Astrocyte (in vitro differentiated cells and primary cell): ENCODE measurements at regions not wholly inside any gene's neighbourhood (a gene's known extent, or its start where the extent isn't known, plus 50 kb on each side); places are given as distances from the start of the nearest gene placed in this dataset.

Source experiments
- DNase-seq: peaks from one replicate; pipeline ENCODE4 v3.0.0-alpha.2; 2010; ENCODE audit warnings: low read depth
- FAIRE-seq: peaks from 2 replicates; lab custom pipeline; 2011; peaks lifted over from hg19 to GRCh38; lab: Jason Lieb, UNC
- H2AFZ ChIP-seq: 2 replicates; pipeline ENCODE4 v1.6.0; 2012; ENCODE audit warnings: low read depth, low read length, inconsistent platforms
- H3K27ac ChIP-seq: 2 replicates; pipeline ENCODE4 v1.5.1; 2011; ENCODE audit warnings: low read depth, low read length, inconsistent platforms
- H3K27me3 ChIP-seq: 2 replicates; pipeline ENCODE4 v1.6.0; 2011; ENCODE audit warnings: low read length, inconsistent platforms; ENCODE audit not compliant: insufficient read depth
- H3K36me3 ChIP-seq: 2 replicates; pipeline ENCODE4 v1.5.1; 2011; ENCODE audit warnings: low read length, inconsistent platforms; ENCODE audit not compliant: insufficient read depth
- H3K4me1 ChIP-seq: 2 replicates; pipeline ENCODE4 v1.5.1; 2011; ENCODE audit warnings: low read length, inconsistent platforms; ENCODE audit not compliant: insufficient read depth
- H3K4me2 ChIP-seq: 2 replicates; pipeline ENCODE4 v1.6.0; 2012; ENCODE audit warnings: low read length, inconsistent platforms
- H3K4me3 ChIP-seq: 2 replicates; pipeline ENCODE4 v1.5.1; 2011; ENCODE audit warnings: low read depth, mild to moderate bottlenecking, low read length, inconsistent platforms; ENCODE audit not compliant: insufficient read depth
- H3K79me2 ChIP-seq: 2 replicates; pipeline ENCODE4 v1.6.0; 2012; ENCODE audit warnings: mild to moderate bottlenecking, low read length, inconsistent platforms; ENCODE audit not compliant: insufficient read depth
- H3K9ac ChIP-seq: 2 replicates; pipeline ENCODE4 v1.6.0; 2012; ENCODE audit warnings: mild to moderate bottlenecking, low read length, inconsistent platforms
- H3K9me3 ChIP-seq: 2 replicates; pipeline ENCODE4 v1.5.1; 2012; ENCODE audit warnings: low read depth, mild to moderate bottlenecking, low read length, inconsistent platforms; ENCODE audit not compliant: insufficient read depth
- H4K20me1 ChIP-seq: 2 replicates; pipeline ENCODE4 v1.6.0; 2012; ENCODE audit warnings: low read length, inconsistent platforms; ENCODE audit not compliant: insufficient read depth
- H3K27ac Mint-ChIP-seq: one replicate; pipeline ENCODE4 v1.8.0; 2021; ENCODE audit warnings: mild to moderate bottlenecking, mixed read lengths; ENCODE audit not compliant: unreplicated experiment
- H3K27me3 Mint-ChIP-seq: one replicate; pipeline ENCODE4 v1.8.0; 2021; ENCODE audit warnings: low read depth, mixed read lengths; ENCODE audit not compliant: unreplicated experiment
- H3K36me3 Mint-ChIP-seq: one replicate; pipeline ENCODE4 v1.8.0; 2021; ENCODE audit warnings: low read depth, mixed read lengths; ENCODE audit not compliant: unreplicated experiment
- H3K4me1 Mint-ChIP-seq: one replicate; pipeline ENCODE4 v1.8.0; 2021; ENCODE audit warnings: low read depth, mixed read lengths; ENCODE audit not compliant: unreplicated experiment
- H3K4me3 Mint-ChIP-seq: one replicate; pipeline ENCODE4 v1.8.0; 2021; ENCODE audit warnings: mild to moderate bottlenecking, moderate library complexity, mixed read lengths; ENCODE audit not compliant: unreplicated experiment
- H3K9me3 Mint-ChIP-seq: one replicate; pipeline ENCODE4 v1.8.0; 2021; ENCODE audit warnings: mild to moderate bottlenecking, mixed read lengths; ENCODE audit not compliant: unreplicated experiment
- EZH2 ChIP-seq: IDR thresholded peaks from 2 replicates; pipeline ENCODE4 v1.6.1; 2012; ENCODE audit warnings: mild to moderate bottlenecking, low read length, inconsistent platforms; ENCODE audit not compliant: insufficient read depth
- TF ChIP-seq, protein P1 (sequence below): IDR thresholded peaks from 2 replicates; pipeline ENCODE4 v1.5.1; 2011; ENCODE audit warnings: low read depth, mild to moderate bottlenecking, inconsistent platforms, low read length, moderate library complexity; ENCODE audit not compliant: insufficient read depth

GRCh38 chr3:28019740-28020139, 221.7 kb upstream of the CMC1 start:
- no peak overlapping the region for H3K4me2 ChIP-seq
- H3K36me3 ChIP-seq = no peaks in the 10 kb centered on the region
- Mint-ChIP-seq H3K27me3 (no peaks in the 10 kb centered on the region), H3K9me3 (no peaks in the 10 kb centered on the region), H3K4me1 (no peaks in the 10 kb centered on the region), H3K36me3 (no peaks in the 10 kb centered on the region), H3K4me3 (no peak overlapping the region), H3K27ac (no peak overlapping the region)
- FAIRE-seq (no peak), DNase-seq (no peak)
- H3K79me2 ChIP-seq = no peaks in the 10 kb centered on the region
- H3K9me3 ChIP-seq = peaks cover under 1% of the 10 kb centered on the region
- no peak overlapping the region for H2AFZ ChIP-seq
- no peak overlapping the region for H3K27ac ChIP-seq
- no peaks in the 10 kb centered on the region for H3K4me1 ChIP-seq
- H3K27me3 ChIP-seq = no peaks in the 10 kb centered on the region
- H3K4me3 ChIP-seq = no peak overlapping the region
- H3K9ac ChIP-seq = no peak overlapping the region
- H4K20me1 ChIP-seq = no peaks in the 10 kb centered on the region
- TF ChIP-seq, protein P1, sequence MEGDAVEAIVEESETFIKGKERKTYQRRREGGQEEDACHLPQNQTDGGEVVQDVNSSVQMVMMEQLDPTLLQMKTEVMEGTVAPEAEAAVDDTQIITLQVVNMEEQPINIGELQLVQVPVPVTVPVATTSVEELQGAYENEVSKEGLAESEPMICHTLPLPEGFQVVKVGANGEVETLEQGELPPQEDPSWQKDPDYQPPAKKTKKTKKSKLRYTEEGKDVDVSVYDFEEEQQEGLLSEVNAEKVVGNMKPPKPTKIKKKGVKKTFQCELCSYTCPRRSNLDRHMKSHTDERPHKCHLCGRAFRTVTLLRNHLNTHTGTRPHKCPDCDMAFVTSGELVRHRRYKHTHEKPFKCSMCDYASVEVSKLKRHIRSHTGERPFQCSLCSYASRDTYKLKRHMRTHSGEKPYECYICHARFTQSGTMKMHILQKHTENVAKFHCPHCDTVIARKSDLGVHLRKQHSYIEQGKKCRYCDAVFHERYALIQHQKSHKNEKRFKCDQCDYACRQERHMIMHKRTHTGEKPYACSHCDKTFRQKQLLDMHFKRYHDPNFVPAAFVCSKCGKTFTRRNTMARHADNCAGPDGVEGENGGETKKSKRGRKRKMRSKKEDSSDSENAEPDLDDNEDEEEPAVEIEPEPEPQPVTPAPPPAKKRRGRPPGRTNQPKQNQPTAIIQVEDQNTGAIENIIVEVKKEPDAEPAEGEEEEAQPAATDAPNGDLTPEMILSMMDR = no peak
- no peak for TF ChIP-seq EZH2

GRCh38 chr3:28022916-28023315, 218.5 kb upstream of the CMC1 start:
- no peaks in the 10 kb centered on the region for H3K36me3 Mint-ChIP-seq
- no peaks in the 10 kb centered on the region for H3K4me1 Mint-ChIP-seq
- DNase-seq (no peak), FAIRE-seq (no peak)
- no peak overlapping the region for H3K27ac Mint-ChIP-seq
- no peak overlapping the region for H3K9ac ChIP-seq
- H3K27me3 ChIP-seq = no peaks in the 10 kb centered on the region
- no peak for TF ChIP-seq EZH2
- TF ChIP-seq, protein P1 = no peak
- H2AFZ ChIP-seq = no peak overlapping the region
- no peak overlapping the region for H3K27ac ChIP-seq
- no peaks in the 10 kb centered on the region for H3K9me3 Mint-ChIP-seq
- H3K9me3 ChIP-seq = peaks cover 3% of the 10 kb centered on the region
- H4K20me1 ChIP-seq = no peaks in the 10 kb centered on the region
- no peaks in the 10 kb centered on the region for H3K36me3 ChIP-seq
- H3K4me1 ChIP-seq = no peaks in the 10 kb centered on the region
- no peak overlapping the region for H3K4me2 ChIP-seq
- no peak overlapping the region for H3K4me3 Mint-ChIP-seq
- no peaks in the 10 kb centered on the region for H3K79me2 ChIP-seq
- no peak overlapping the region for H3K4me3 ChIP-seq
- no peaks in the 10 kb centered on the region for H3K27me3 Mint-ChIP-seq

DNA sequence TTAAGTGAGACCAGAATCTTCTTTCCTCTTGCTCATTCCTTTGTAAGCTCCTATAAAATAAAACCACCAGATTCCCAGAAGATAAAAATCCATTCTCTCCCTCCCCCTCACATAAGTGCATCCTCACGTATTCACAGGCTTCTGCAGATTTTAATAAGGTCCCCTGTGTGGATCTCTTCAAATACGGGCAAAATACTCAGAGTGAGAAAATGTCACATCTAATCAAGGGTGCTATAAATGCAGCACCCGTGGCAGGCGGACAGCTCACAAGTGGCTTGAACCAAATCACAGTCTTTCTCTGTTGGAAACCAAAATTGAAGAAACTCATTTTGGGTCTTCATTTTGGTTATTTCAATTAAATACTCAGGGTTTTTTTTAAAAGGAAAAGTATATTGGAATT, 212.9 kb upstream of the CMC1 start:
- no peak overlapping the region for H3K27ac ChIP-seq
- Mint-ChIP-seq H3K27ac (no peak overlapping the region), H3K27me3 (peaks cover 3% of the 10 kb centered on the region), H3K36me3 (no peaks in the 10 kb centered on the region), H3K9me3 (peaks cover 5% of the 10 kb centered on the region), H3K4me1 (no peaks in the 10 kb centered on the region), H3K4me3 (no peak overlapping the region)
- DNase-seq = no peak
- no peaks in the 10 kb centered on the region for H3K27me3 ChIP-seq
- H4K20me1 ChIP-seq = no peaks in the 10 kb centered on the region
- no peak overlapping the region for H3K4me2 ChIP-seq
- no peak for TF ChIP-seq EZH2
- TF ChIP-seq, protein P1 = no peak
- no peaks in the 10 kb centered on the region for H3K4me1 ChIP-seq
- peaks cover 6% of the 10 kb centered on the region for H3K9me3 ChIP-seq
- H3K79me2 ChIP-seq = no peaks in the 10 kb centered on the region
- H3K4me3 ChIP-seq = no peak overlapping the region
- no peak overlapping the region for H2AFZ ChIP-seq
- H3K9ac ChIP-seq = no peak overlapping the region
- no peak for FAIRE-seq
- no peaks in the 10 kb centered on the region for H3K36me3 ChIP-seq
